ENCODE measurements at regions not wholly inside any gene's neighbourhood (a gene's known extent, or its start where the extent isn't known, plus 50 kb on each side); places are given as distances from the start of the nearest gene placed in this dataset.
A peak's percentile ranks its signal among the peaks of the same experiment; 100 is the strongest.

DNA sequence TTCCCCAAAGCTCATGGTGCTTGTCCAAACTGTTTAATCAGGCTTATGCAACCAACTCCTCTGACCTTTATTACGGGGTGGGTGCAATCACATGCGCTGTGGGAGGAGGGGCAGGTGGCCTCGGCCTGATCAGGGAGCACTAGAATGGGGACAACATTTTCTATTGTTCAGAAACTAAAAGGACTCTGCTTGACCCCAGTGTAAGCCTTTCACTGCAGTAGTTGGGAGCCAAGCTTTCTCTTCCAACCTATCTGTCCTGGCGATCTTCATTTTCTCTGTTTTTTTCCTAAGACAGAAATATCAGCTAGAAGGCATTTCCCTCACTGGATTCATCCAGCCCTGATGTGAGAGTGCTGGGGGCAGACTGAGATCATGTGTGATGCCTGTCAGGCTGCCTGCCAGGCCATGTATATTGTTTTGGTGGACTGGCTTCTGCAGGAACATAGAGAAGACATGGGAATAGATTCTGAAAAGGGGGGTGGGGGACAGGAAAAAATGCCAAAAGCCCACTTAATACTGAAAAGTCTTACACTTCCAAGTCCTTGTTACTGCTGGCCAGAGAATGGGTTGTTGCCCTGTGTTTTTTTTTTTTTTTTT, 627.0 kb upstream of the TBL1XR1 start (continued):
- TF ChIP-seq, protein P1, sequence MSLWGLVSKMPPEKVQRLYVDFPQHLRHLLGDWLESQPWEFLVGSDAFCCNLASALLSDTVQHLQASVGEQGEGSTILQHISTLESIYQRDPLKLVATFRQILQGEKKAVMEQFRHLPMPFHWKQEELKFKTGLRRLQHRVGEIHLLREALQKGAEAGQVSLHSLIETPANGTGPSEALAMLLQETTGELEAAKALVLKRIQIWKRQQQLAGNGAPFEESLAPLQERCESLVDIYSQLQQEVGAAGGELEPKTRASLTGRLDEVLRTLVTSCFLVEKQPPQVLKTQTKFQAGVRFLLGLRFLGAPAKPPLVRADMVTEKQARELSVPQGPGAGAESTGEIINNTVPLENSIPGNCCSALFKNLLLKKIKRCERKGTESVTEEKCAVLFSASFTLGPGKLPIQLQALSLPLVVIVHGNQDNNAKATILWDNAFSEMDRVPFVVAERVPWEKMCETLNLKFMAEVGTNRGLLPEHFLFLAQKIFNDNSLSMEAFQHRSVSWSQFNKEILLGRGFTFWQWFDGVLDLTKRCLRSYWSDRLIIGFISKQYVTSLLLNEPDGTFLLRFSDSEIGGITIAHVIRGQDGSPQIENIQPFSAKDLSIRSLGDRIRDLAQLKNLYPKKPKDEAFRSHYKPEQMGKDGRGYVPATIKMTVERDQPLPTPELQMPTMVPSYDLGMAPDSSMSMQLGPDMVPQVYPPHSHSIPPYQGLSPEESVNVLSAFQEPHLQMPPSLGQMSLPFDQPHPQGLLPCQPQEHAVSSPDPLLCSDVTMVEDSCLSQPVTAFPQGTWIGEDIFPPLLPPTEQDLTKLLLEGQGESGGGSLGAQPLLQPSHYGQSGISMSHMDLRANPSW (CRISPR knock-in tag; IDR thresholded peaks at IDR 0.05; ENCODE audit: borderline replicate concordance) = peak; percentile 43; the same call in 1 of the 2 replicates
- TF ChIP-seq NFIB (CRISPR knock-in tag; IDR thresholded peaks at IDR 0.05; ENCODE audit: borderline replicate concordance) (no peak), ZNF678 (CRISPR knock-in tag; IDR thresholded peaks at IDR 0.05) (no peak), NRL (CRISPR knock-in tag; IDR thresholded peaks at IDR 0.05; ENCODE audit: borderline replicate concordance) (no peak), MIER2 (CRISPR knock-in tag; IDR thresholded peaks at IDR 0.05) (peak; percentile 56; the same call in 1 of the 2 replicates), ZNF501 (CRISPR knock-in tag; IDR thresholded peaks at IDR 0.05) (peak; percentile 62; the same call in 1 of the 2 replicates), ZBTB1 (CRISPR knock-in tag; IDR thresholded peaks at IDR 0.05; ENCODE audit: borderline replicate concordance) (no peak), HCFC1 (IDR thresholded peaks at IDR 0.05; ENCODE audit: low read depth, low read length) (no peak), SP140L (CRISPR knock-in tag; IDR thresholded peaks at IDR 0.05; ENCODE audit: borderline replicate concordance) (no peak), GPN1 (CRISPR knock-in tag; IDR thresholded peaks at IDR 0.05; ENCODE audit: borderline replicate concordance) (no peak), ZNF160 (CRISPR knock-in tag; IDR thresholded peaks at IDR 0.05) (no peak), ZNF839 (CRISPR knock-in tag; IDR thresholded peaks at IDR 0.05; ENCODE audit: borderline replicate concordance) (no peak), SMAD3 (CRISPR knock-in tag; IDR thresholded peaks at IDR 0.05) (peak; percentile 90; the same call in 1 of the 2 replicates), KLF16 (CRISPR knock-in tag; IDR thresholded peaks at IDR 0.05) (peak in 1 of 2 experiments; percentile 76; a peak in 1 of 4 replicates), ZKSCAN8 (CRISPR knock-in tag; IDR thresholded peaks at IDR 0.05; ENCODE audit: borderline replicate concordance) (peak; percentile 77; the same call in 1 of the 2 replicates)
- TF ChIP-seq, protein P2, sequence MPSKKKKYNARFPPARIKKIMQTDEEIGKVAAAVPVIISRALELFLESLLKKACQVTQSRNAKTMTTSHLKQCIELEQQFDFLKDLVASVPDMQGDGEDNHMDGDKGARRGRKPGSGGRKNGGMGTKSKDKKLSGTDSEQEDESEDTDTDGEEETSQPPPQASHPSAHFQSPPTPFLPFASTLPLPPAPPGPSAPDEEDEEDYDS (CRISPR knock-in tag; IDR thresholded peaks at IDR 0.05) = peak; percentile 69; the same call in 1 of the 2 replicates
- TF ChIP-seq, protein P3, sequence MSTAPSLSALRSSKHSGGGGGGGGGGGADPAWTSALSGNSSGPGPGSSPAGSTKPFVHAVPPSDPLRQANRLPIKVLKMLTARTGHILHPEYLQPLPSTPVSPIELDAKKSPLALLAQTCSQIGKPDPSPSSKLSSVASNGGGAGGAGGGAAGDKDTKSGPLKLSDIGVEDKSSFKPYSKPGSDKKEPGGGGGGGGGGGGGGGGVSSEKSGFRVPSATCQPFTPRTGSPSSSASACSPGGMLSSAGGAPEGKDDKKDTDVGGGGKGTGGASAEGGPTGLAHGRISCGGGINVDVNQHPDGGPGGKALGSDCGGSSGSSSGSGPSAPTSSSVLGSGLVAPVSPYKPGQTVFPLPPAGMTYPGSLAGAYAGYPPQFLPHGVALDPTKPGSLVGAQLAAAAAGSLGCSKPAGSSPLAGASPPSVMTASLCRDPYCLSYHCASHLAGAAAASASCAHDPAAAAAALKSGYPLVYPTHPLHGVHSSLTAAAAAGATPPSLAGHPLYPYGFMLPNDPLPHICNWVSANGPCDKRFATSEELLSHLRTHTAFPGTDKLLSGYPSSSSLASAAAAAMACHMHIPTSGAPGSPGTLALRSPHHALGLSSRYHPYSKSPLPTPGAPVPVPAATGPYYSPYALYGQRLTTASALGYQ (CRISPR knock-in tag; IDR thresholded peaks at IDR 0.05) = peak; percentile 54; the same call in 1 of the 2 replicates
- TF ChIP-seq, protein P4, sequence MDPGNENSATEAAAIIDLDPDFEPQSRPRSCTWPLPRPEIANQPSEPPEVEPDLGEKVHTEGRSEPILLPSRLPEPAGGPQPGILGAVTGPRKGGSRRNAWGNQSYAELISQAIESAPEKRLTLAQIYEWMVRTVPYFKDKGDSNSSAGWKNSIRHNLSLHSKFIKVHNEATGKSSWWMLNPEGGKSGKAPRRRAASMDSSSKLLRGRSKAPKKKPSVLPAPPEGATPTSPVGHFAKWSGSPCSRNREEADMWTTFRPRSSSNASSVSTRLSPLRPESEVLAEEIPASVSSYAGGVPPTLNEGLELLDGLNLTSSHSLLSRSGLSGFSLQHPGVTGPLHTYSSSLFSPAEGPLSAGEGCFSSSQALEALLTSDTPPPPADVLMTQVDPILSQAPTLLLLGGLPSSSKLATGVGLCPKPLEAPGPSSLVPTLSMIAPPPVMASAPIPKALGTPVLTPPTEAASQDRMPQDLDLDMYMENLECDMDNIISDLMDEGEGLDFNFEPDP (CRISPR knock-in tag; conservative IDR thresholded peaks at IDR 0.05) = no peak
- TF ChIP-seq, protein P5, sequence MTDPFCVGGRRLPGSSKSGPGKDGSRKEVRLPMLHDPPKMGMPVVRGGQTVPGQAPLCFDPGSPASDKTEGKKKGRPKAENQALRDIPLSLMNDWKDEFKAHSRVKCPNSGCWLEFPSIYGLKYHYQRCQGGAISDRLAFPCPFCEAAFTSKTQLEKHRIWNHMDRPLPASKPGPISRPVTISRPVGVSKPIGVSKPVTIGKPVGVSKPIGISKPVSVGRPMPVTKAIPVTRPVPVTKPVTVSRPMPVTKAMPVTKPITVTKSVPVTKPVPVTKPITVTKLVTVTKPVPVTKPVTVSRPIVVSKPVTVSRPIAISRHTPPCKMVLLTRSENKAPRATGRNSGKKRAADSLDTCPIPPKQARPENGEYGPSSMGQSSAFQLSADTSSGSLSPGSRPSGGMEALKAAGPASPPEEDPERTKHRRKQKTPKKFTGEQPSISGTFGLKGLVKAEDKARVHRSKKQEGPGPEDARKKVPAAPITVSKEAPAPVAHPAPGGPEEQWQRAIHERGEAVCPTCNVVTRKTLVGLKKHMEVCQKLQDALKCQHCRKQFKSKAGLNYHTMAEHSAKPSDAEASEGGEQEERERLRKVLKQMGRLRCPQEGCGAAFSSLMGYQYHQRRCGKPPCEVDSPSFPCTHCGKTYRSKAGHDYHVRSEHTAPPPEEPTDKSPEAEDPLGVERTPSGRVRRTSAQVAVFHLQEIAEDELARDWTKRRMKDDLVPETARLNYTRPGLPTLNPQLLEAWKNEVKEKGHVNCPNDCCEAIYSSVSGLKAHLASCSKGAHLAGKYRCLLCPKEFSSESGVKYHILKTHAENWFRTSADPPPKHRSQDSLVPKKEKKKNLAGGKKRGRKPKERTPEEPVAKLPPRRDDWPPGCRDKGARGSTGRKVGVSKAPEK (CRISPR knock-in tag; IDR thresholded peaks at IDR 0.05; ENCODE audit: borderline replicate concordance) = peak; percentile 71; the same call in 1 of the 2 replicates
- TF ChIP-seq, protein P6, sequence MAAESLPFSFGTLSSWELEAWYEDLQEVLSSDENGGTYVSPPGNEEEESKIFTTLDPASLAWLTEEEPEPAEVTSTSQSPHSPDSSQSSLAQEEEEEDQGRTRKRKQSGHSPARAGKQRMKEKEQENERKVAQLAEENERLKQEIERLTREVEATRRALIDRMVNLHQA (CRISPR knock-in tag; IDR thresholded peaks at IDR 0.05) = no peak
